NCI-H2107 treated with DMSO at 0.1 percent for 48 hours (cell line): ENCODE measurements at regions not wholly inside any gene's neighbourhood (a gene's known extent, or its start where the extent isn't known, plus 50 kb on each side); places are given as distances from the start of the nearest gene placed in this dataset.

Source experiments
- DNase-seq: peaks from one replicate; lab custom pipeline; 2025; ENCODE audit not compliant: unreplicated experiment; lab: John Stamatoyannopoulos, UW

GRCh38 chr7:136183981-136184380, 206.8 kb upstream of the MTPN start:
- no peak for DNase-seq

- no peak for DNase-seq
These were observed 203.8 kb upstream of the MTPN start for GRCh38 chr7:136180984-136181383.

GRCh38 chr7:136179851-136180721, 202.9 kb upstream of the MTPN start:
- DNase-seq, result no peak

GRCh38 chr7:136179154-136179553, 202.0 kb upstream of the MTPN start:
- DNase-seq, result no peak

- DNase-seq, result no peak
These were observed 197.4 kb upstream of the MTPN start for GRCh38 chr7:136174477-136175125.

GRCh38 chr7:136173874-136174273, 196.7 kb upstream of the MTPN start:
- DNase-seq, result no peak

- DNase-seq, result no peak
These were observed 194.1 kb upstream of the MTPN start for GRCh38 chr7:136171233-136171632.

GRCh38 chr7:136168821-136169220, 191.7 kb upstream of the MTPN start:
- DNase-seq, result no peak

GRCh38 chr7:136167991-136168390, 190.8 kb upstream of the MTPN start:
- DNase-seq, result no peak

GRCh38 chr7:136166521-136166920, 189.4 kb upstream of the MTPN start:
- no peak for DNase-seq

GRCh38 chr7:136163340-136163801, 186.2 kb upstream of the MTPN start:
- no peak for DNase-seq

GRCh38 chr7:136150311-136150710, 173.2 kb upstream of the MTPN start:
- DNase-seq, result no peak

- no peak for DNase-seq
These were observed 171.8 kb upstream of the MTPN start for GRCh38 chr7:136148920-136149319.

GRCh38 chr7:136146925-136147324, 169.8 kb upstream of the MTPN start:
- no peak for DNase-seq

GRCh38 chr7:136144182-136144581, 167.0 kb upstream of the MTPN start:
- no peak for DNase-seq

GRCh38 chr7:136143271-136143670, 166.1 kb upstream of the MTPN start:
- DNase-seq, result no peak

GRCh38 chr7:136142583-136142982, 165.4 kb upstream of the MTPN start:
- DNase-seq, result no peak

- DNase-seq, result no peak
These were observed 163.3 kb upstream of the MTPN start for GRCh38 chr7:136140469-136140868.

- DNase-seq, result no peak
These were observed 162.3 kb upstream of the MTPN start for GRCh38 chr7:136139417-136139816.

- DNase-seq, result no peak
These were observed 161.8 kb upstream of the MTPN start for GRCh38 chr7:136138991-136139390.

GRCh38 chr7:136136906-136137454, 159.8 kb upstream of the MTPN start:
- DNase-seq, result no peak

- no peak for DNase-seq
These were observed 157.3 kb upstream of the MTPN start for GRCh38 chr7:136134503-136134902.
